H1 (cell line): ENCODE measurements at regions not wholly inside any gene's neighbourhood (a gene's known extent, or its start where the extent isn't known, plus 50 kb on each side); places are given as distances from the start of the nearest gene placed in this dataset.

ENCODE experiments used
- CTCF ChIA-PET: fragments of 300-600 bp; sonication (Branson Sonifier 250); formaldehyde crosslinking; loops from one replicate; lab custom pipeline; 2021; ENCODE audit not compliant: partially characterized antibody; lab: Charles Lee
- POLR2A ChIA-PET: fragments of 300-600 bp; sonication (Branson Sonifier 250); formaldehyde crosslinking; loops from one replicate; lab custom pipeline; 2021; ENCODE audit warnings: inconsistent platforms; ENCODE audit not compliant: partially characterized antibody; lab: Charles Lee
- DNase-seq, 2 experiments: peaks; one replicate each; pipeline versions ENCODE4 v3.0.0 to v3.0.0-alpha.2; 2010 to 2022; ENCODE audit warnings: low spot score in 2 of 2, low read depth in 1 of 2, mixed read lengths in 1 of 2
- FAIRE-seq: peaks from 2 replicates; lab custom pipeline; 2011; peaks lifted over from hg19 to GRCh38; lab: Jason Lieb, UNC
- H2AFZ ChIP-seq: 2 replicates; pipeline ENCODE4 v1.8.1; 2012; ENCODE audit warnings: low read length, inconsistent platforms
- H2AK5ac ChIP-seq: 2 replicates; pipeline ENCODE4 v1.6.1; 2013; ENCODE audit warnings: low read depth, low read length
- H2BK120ac ChIP-seq: replicated peaks from 2 replicates; pipeline ENCODE3; 2013; ENCODE audit warnings: low read depth, low read length, inconsistent platforms
- H2BK12ac ChIP-seq: 2 replicates; pipeline ENCODE4 v1.6.1; 2013; ENCODE audit warnings: low read depth, low read length
- H2BK15ac ChIP-seq: 2 replicates; pipeline ENCODE4 v1.6.1; 2013; ENCODE audit warnings: low read length
- H2BK20ac ChIP-seq: 2 replicates; pipeline ENCODE4 v1.6.1; 2013; ENCODE audit warnings: low read length
- H2BK5ac ChIP-seq: 2 replicates; pipeline ENCODE4 v1.6.1; 2013; ENCODE audit warnings: low read depth, low read length
- H3K14ac ChIP-seq: 2 replicates; pipeline ENCODE4 v1.6.1; 2013; ENCODE audit warnings: inconsistent platforms; ENCODE audit not compliant: insufficient read length
- H3K18ac ChIP-seq: 2 replicates; pipeline ENCODE4 v1.6.1; 2013; ENCODE audit warnings: low read length; ENCODE audit errors: extremely low read depth
- H3K23ac ChIP-seq: 2 replicates; pipeline ENCODE4 v1.6.1; 2013; ENCODE audit warnings: inconsistent platforms; ENCODE audit not compliant: insufficient read length
- H3K23me2 ChIP-seq: 2 replicates; pipeline ENCODE4 v1.6.1; 2013; ENCODE audit warnings: low read depth, low read length
- H3K27ac ChIP-seq: 2 replicates; pipeline ENCODE4 v1.6.1; 2011; ENCODE audit warnings: low read depth, low read length, inconsistent platforms
- H3K27me3 ChIP-seq, 4 experiments: replicated peaks in 1 of 4; 1 replicate in 1 of 4; 2 replicates in 3 of 4; pipeline versions ENCODE4 v1.6.1 to v1.8.1; 2011 to 2013; ENCODE audit warnings: low read length in 3 of 4, mild to moderate bottlenecking in 3 of 4, inconsistent platforms in 2 of 4, mixed read lengths in 2 of 4, moderate library complexity in 1 of 4; ENCODE audit not compliant: control insufficient read depth in 3 of 4, insufficient read depth in 3 of 4; ENCODE audit errors: extremely low read depth in 1 of 4
- H3K36me3 ChIP-seq, 4 experiments: 2 replicates each; pipeline versions ENCODE4 v1.6.1 to v1.8.1; 2011 to 2013; ENCODE audit warnings: mild to moderate bottlenecking in 4 of 4, low read length in 3 of 4, moderate library complexity in 2 of 4, control low read depth in 1 of 4, inconsistent platforms in 1 of 4; ENCODE audit not compliant: insufficient read depth in 4 of 4, control insufficient read depth in 2 of 4
- H3K4ac ChIP-seq: replicated peaks from 2 replicates; pipeline ENCODE3; 2013; ENCODE audit warnings: low read length, low read depth, mixed read lengths, inconsistent platforms; ENCODE audit not compliant: insufficient read length
- H3K4me1 ChIP-seq, 4 experiments: replicated peaks in 1 of 4; 1 replicate in 1 of 4; 2 replicates in 3 of 4; pipeline versions ENCODE4 v1.6.1 to v1.8.1; 2011 to 2013; ENCODE audit warnings: low read length in 3 of 4, inconsistent platforms in 2 of 4, mixed read lengths in 1 of 4; ENCODE audit not compliant: insufficient read depth in 4 of 4, control insufficient read depth in 3 of 4
- H3K4me2 ChIP-seq, 2 experiments: 2 replicates each; pipeline versions ENCODE4 v1.6.1 to v1.8.1; 2011 to 2013; ENCODE audit warnings: low read depth in 2 of 2, low read length in 2 of 2, control low read depth in 1 of 2, inconsistent platforms in 1 of 2, mild to moderate bottlenecking in 1 of 2; ENCODE audit not compliant: insufficient read depth in 1 of 2
- H3K4me3 ChIP-seq, 4 experiments: fragments of 200-600, 300-600 bp in 1 of 4; sonication (generic), shearing (Covaris generic), sonication (Bioruptor Twin) in 1 of 4; 2 replicates each; pipeline versions ENCODE4 v1.5.1 to v1.8.1; 2011 to 2016; ENCODE audit warnings: low read length in 4 of 4, low read depth in 3 of 4, control low read depth in 2 of 4, inconsistent platforms in 2 of 4, mild to moderate bottlenecking in 2 of 4, mixed read lengths in 1 of 4, moderate library complexity in 1 of 4; ENCODE audit not compliant: insufficient read depth in 2 of 4; ENCODE audit errors: extremely low read depth in 1 of 4
- H3K56ac ChIP-seq: replicated peaks from 2 replicates; pipeline ENCODE3; 2013; ENCODE audit warnings: low read depth, mild to moderate bottlenecking, mixed read lengths, low read length, inconsistent platforms; ENCODE audit not compliant: insufficient read length
- H3K79me1 ChIP-seq: 2 replicates; pipeline ENCODE4 v1.6.1; 2013; ENCODE audit warnings: low read depth, low read length, control low read depth
- H3K79me2 ChIP-seq, 2 experiments: 2 replicates each; pipeline versions ENCODE4 v1.6.1 to v1.8.1; 2012 to 2013; ENCODE audit warnings: low read length in 2 of 2, mild to moderate bottlenecking in 2 of 2, inconsistent platforms in 1 of 2; ENCODE audit not compliant: insufficient read depth in 2 of 2, control insufficient read depth in 1 of 2
- H3K9ac ChIP-seq, 4 experiments: replicated peaks in 1 of 4; 1 replicate in 1 of 4; 2 replicates in 3 of 4; pipeline versions ENCODE4 v1.6.1 to v1.8.1; 2011 to 2013; ENCODE audit warnings: low read depth in 3 of 4, low read length in 3 of 4, control low read depth in 2 of 4, mild to moderate bottlenecking in 2 of 4, moderate library complexity in 2 of 4, inconsistent platforms in 1 of 4; ENCODE audit errors: extremely low read depth in 1 of 4
- H3K9me3 ChIP-seq, 2 experiments: 2 replicates each; pipeline versions ENCODE4 v1.6.1 to v1.8.1; 2012 to 2013; ENCODE audit warnings: mild to moderate bottlenecking in 2 of 2, moderate library complexity in 2 of 2, control low read depth in 1 of 2, inconsistent platforms in 1 of 2, low read depth in 1 of 2, low read length in 1 of 2, mixed read lengths in 1 of 2; ENCODE audit not compliant: insufficient read depth in 2 of 2
- H4K20me1 ChIP-seq, 2 experiments: replicated peaks in 1 of 2; 2 replicates each; pipeline versions ENCODE3 to v1.8.1; 2011 to 2013; ENCODE audit warnings: inconsistent platforms in 2 of 2, low read length in 2 of 2, mild to moderate bottlenecking in 1 of 2; ENCODE audit not compliant: insufficient read depth in 2 of 2, control insufficient read depth in 1 of 2
- H4K5ac ChIP-seq: 2 replicates; pipeline ENCODE4 v1.6.1; 2013; ENCODE audit warnings: low read length, low read depth, mixed read lengths, inconsistent platforms; ENCODE audit not compliant: insufficient read length
- H4K8ac ChIP-seq: 2 replicates; pipeline ENCODE4 v1.8.0; 2013; ENCODE audit warnings: mild to moderate bottlenecking, moderate library complexity, low read length, inconsistent platforms; ENCODE audit not compliant: insufficient read depth; ENCODE audit errors: extremely low read depth
- H4K91ac ChIP-seq: replicated peaks from 2 replicates; pipeline ENCODE3; 2013; ENCODE audit warnings: low read length, mixed read lengths, inconsistent platforms; ENCODE audit not compliant: insufficient read length
- BACH1 ChIP-seq: IDR thresholded peaks from 2 replicates; pipeline ENCODE4 v1.6.1; 2012; ENCODE audit warnings: low read length, improper control_type of control experiment
- CHD2 ChIP-seq: IDR thresholded peaks from 2 replicates; pipeline ENCODE4 v1.6.1; 2012; ENCODE audit warnings: low read length, improper control_type of control experiment
- EZH2 ChIP-seq: fragments of 200-600 bp; sonication (generic); IDR thresholded peaks from 2 replicates; pipeline ENCODE4 v1.7.1; 2012; ENCODE audit warnings: low read depth, mild to moderate bottlenecking, moderate library complexity, low read length, inconsistent platforms; ENCODE audit not compliant: severe bottlenecking
- KDM4A ChIP-seq: IDR thresholded peaks from one replicate; pipeline ENCODE4 v1.7.1; 2012; ENCODE audit warnings: low read depth, mild to moderate bottlenecking, moderate library complexity, low read length, inconsistent platforms; ENCODE audit not compliant: severe bottlenecking
- SIN3A ChIP-seq, 2 experiments: IDR thresholded peaks in 1 of 2; conservative IDR thresholded peaks in 1 of 2; 2 replicates each; pipeline ENCODE4 v1.6.1; 2011 to 2012; ENCODE audit warnings: low read length in 2 of 2, improper control_type of control experiment in 1 of 2, low read depth in 1 of 2, mild to moderate bottlenecking in 1 of 2
- SIX5 ChIP-seq: IDR thresholded peaks from 2 replicates; pipeline ENCODE4 v1.6.1; 2011; ENCODE audit warnings: mild to moderate bottlenecking, low read depth, low read length
- SP4 ChIP-seq: IDR thresholded peaks from 2 replicates; pipeline ENCODE4 v1.6.1; 2012; ENCODE audit warnings: low read length, inconsistent platforms
- TEAD4 ChIP-seq: IDR thresholded peaks from 2 replicates; pipeline ENCODE4 v1.6.1; 2012; ENCODE audit warnings: low read depth, low read length, inconsistent platforms, mixed read lengths
- WGBS, 2 experiments: shearing (Covaris generic) in 1 of 2; methylation state at CpG; one replicate each; pipeline versions ENCODE4 v1.1.6 to v1.1.7; 2013 to 2015; ENCODE audit warnings: low lambda C conversion rate in 2 of 2, mixed read lengths in 2 of 2, inconsistent platforms in 1 of 2, low coverage in 1 of 2, missing lambda C conversion rate in 1 of 2; ENCODE audit not compliant: insufficient replicate concordance in 2 of 2, insufficient coverage in 1 of 2, insufficient read length in 1 of 2; ENCODE audit errors: extremely low coverage in 1 of 2, missing lambda C conversion rate in 1 of 2; 5-methylcytosine and 5-hydroxymethylcytosine counted together

GRCh38 chr4:176971576-176972115 lies 178.9 kb upstream of the VEGFC start:
- DNase-seq (no peak), FAIRE-seq (no peak)
- no peak overlapping the region for H2BK120ac ChIP-seq
- CTCF ChIA-PET = interaction anchor here (0.6 to 2.4 kb wide), 3 partner anchors 8 to 78 kb away, joined by 3 to 15 read pairs (median 4); no protein-coding TSS in a partner anchor
- H3K18ac ChIP-seq = no peak overlapping the region
- H2AFZ ChIP-seq = no peak overlapping the region
- no peaks in the 10 kb centered on the region for H3K9me3 ChIP-seq
- H4K5ac ChIP-seq = no peak overlapping the region
- no peak overlapping the region for H2BK12ac ChIP-seq
- no peak overlapping the region for H3K9ac ChIP-seq
- H3K4ac ChIP-seq = no peak overlapping the region
- no peaks in the 10 kb centered on the region for H3K23me2 ChIP-seq
- H3K23ac ChIP-seq = no peak overlapping the region
- no peaks in the 10 kb centered on the region for H3K79me1 ChIP-seq
- H4K91ac ChIP-seq = no peak overlapping the region
- no peak overlapping the region for H4K8ac ChIP-seq
- no peak overlapping the region for H3K56ac ChIP-seq
- H3K4me3 ChIP-seq = no peak overlapping the region
- H3K36me3 ChIP-seq = no peaks in the 10 kb centered on the region
- no peak overlapping the region for H3K27ac ChIP-seq
- no peaks in the 10 kb centered on the region for H4K20me1 ChIP-seq
- H2BK20ac ChIP-seq = no peak overlapping the region
- no peaks in the 10 kb centered on the region for H3K79me2 ChIP-seq
- H2BK15ac ChIP-seq = no peak overlapping the region
- TF ChIP-seq CHD2 (no peak), TEAD4 (no peak), SIN3A (conservative IDR thresholded peaks at IDR 0.05 in 1 of 2, IDR thresholded peaks at IDR 0.05 in 1 of 2; ENCODE audit: low read depth in 1 of 2, low read length in 2 of 2) (no peak), EZH2 (no peak), KDM4A (no peak), BACH1 (no peak), SP4 (no peak), SIX5 (no peak)
- TF ChIP-seq, all 59 proteins: peak for 0
- Histone ChIP-seq H2BK5ac (no peak overlapping the region), H3K14ac (no peak overlapping the region), H3K4me1 (no peaks in the 10 kb centered on the region), H2AK5ac (no peak overlapping the region), H3K27me3 (no peaks in the 10 kb centered on the region), H3K4me2 (no peak overlapping the region)
- WGBS, 2 experiments = 91% methylated on average over 7 of the region's 7 CpGs; no CpG with 5 or more reads in 1 of the 2 experiments
- POLR2A ChIA-PET = no interaction called here
